DND-41 (cell line): ENCODE measurements at regions not wholly inside any gene's neighbourhood (a gene's known extent, or its start where the extent isn't known, plus 50 kb on each side); places are given as distances from the start of the nearest gene placed in this dataset.

Source experiments
- EZH2 ChIP-seq: IDR thresholded peaks from 3 replicates; pipeline ENCODE4 v1.6.1; 2012; ENCODE audit warnings: borderline replicate concordance, low read depth, mild to moderate bottlenecking, moderate library complexity, low read length, inconsistent platforms; ENCODE audit not compliant: severe bottlenecking
- TF ChIP-seq, protein P1 (sequence below): IDR thresholded peaks from 2 replicates; pipeline ENCODE4 v1.5.1; 2012; ENCODE audit warnings: borderline replicate concordance, low read length, moderate library complexity, mild to moderate bottlenecking; ENCODE audit not compliant: poor library complexity, severe bottlenecking; ENCODE audit errors: extremely low read depth

DNA sequence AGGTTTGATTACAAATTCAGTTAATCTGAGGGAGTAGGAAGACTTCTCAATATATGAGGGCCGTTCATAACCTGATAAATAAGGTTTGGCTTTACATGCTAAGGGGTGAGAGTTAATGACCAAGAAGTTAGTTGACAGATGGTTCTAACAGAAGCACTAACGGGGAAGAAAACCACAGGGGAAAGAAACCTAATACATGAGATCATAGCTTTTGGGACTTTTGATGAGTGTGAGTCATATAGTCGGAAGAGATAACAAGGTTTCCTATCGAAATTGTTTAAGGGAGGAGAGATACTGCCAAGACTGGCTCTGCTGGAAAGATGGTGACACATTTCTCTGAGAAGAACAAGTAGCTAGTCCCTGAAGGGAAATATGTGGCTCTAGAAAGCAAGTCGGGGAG, 140.1 kb downstream of the COX7C start:
- TF ChIP-seq, protein P1, sequence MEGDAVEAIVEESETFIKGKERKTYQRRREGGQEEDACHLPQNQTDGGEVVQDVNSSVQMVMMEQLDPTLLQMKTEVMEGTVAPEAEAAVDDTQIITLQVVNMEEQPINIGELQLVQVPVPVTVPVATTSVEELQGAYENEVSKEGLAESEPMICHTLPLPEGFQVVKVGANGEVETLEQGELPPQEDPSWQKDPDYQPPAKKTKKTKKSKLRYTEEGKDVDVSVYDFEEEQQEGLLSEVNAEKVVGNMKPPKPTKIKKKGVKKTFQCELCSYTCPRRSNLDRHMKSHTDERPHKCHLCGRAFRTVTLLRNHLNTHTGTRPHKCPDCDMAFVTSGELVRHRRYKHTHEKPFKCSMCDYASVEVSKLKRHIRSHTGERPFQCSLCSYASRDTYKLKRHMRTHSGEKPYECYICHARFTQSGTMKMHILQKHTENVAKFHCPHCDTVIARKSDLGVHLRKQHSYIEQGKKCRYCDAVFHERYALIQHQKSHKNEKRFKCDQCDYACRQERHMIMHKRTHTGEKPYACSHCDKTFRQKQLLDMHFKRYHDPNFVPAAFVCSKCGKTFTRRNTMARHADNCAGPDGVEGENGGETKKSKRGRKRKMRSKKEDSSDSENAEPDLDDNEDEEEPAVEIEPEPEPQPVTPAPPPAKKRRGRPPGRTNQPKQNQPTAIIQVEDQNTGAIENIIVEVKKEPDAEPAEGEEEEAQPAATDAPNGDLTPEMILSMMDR = no peak
- TF ChIP-seq EZH2 = no peak
